ENCODE measurements at regions not wholly inside any gene's neighbourhood (a gene's known extent, or its start where the extent isn't known, plus 50 kb on each side); places are given as distances from the start of the nearest gene placed in this dataset.

GRCh38 chr17:55900188-55900587 lies 149.3 kb downstream of the PCTP start:
- TF ChIP-seq CTCF (IDR thresholded peaks at IDR 0.05) (no peak), EP300 (IDR thresholded peaks at IDR 0.05) (no peak), POLR2A (IDR thresholded peaks at IDR 0.05) (no peak)
